ENCODE measurements at regions not wholly inside any gene's neighbourhood (a gene's known extent, or its start where the extent isn't known, plus 50 kb on each side); places are given as distances from the start of the nearest gene placed in this dataset.
A peak's percentile ranks its signal among the peaks of the same experiment; 100 is the strongest.
"Not testable (repeated sequence)": the region's sequence is repeated elsewhere in the genome, so short reads cannot be mapped to it uniquely, and the experiment has no call there.

GRCh38 chr5:13072936-13073335 is 871.6 kb downstream of the DNAH5 start:
- DNase-seq (ENCODE audit: low read depth, low spot score); in situ Hi-C loops (cut with HindIII; ENCODE audit: low pct_unique_long_range_greater_than_20kb, low sequenced_read_pairs): not testable (repeated sequence)

GRCh38 chr5:13063088-13063487 is 881.4 kb downstream of the DNAH5 start:
- DNase-seq (ENCODE audit: low read depth, low spot score), result no peak
- in situ Hi-C loops (cut with HindIII; ENCODE audit: low pct_unique_long_range_greater_than_20kb, low sequenced_read_pairs), result no loop called here

GRCh38 chr5:13045897-13046551 is 898.5 kb downstream of the DNAH5 start:
- no peak for DNase-seq (ENCODE audit: low read depth, low spot score)
- in situ Hi-C loops (cut with HindIII; ENCODE audit: low pct_unique_long_range_greater_than_20kb, low sequenced_read_pairs), result no loop called here

GRCh38 chr5:13034061-13034460 is 910.4 kb downstream of the DNAH5 start:
- no peak for DNase-seq (ENCODE audit: low read depth, low spot score)
- in situ Hi-C loops (cut with HindIII; ENCODE audit: low pct_unique_long_range_greater_than_20kb, low sequenced_read_pairs), result no loop called here

GRCh38 chr5:13029211-13029610 is 915.3 kb downstream of the DNAH5 start:
- in situ Hi-C loops (cut with HindIII; ENCODE audit: low pct_unique_long_range_greater_than_20kb, low sequenced_read_pairs), result no loop called here
- DNase-seq (ENCODE audit: low read depth, low spot score), result no peak

- no peak for DNase-seq (ENCODE audit: low read depth, low spot score)
Measured at GRCh38 chr5:13027874-13028273, 916.6 kb downstream of the DNAH5 start.

GRCh38 chr5:13019729-13020128 is 924.8 kb downstream of the DNAH5 start:
- DNase-seq (ENCODE audit: low read depth, low spot score), result no peak
- in situ Hi-C loops (cut with HindIII; ENCODE audit: low pct_unique_long_range_greater_than_20kb, low sequenced_read_pairs), result no loop called here

More at GRCh38 chr5:13027874-13028273, 916.6 kb downstream of the DNAH5 start:
- in situ Hi-C loops (cut with HindIII; ENCODE audit: low pct_unique_long_range_greater_than_20kb, low sequenced_read_pairs), result no loop called here

GRCh38 chr5:13003457-13003856 is 941.0 kb downstream of the DNAH5 start:
- DNase-seq (ENCODE audit: low read depth, low spot score), result no peak
- in situ Hi-C loops (cut with HindIII; ENCODE audit: low pct_unique_long_range_greater_than_20kb, low sequenced_read_pairs), result no loop called here

- in situ Hi-C loops (cut with HindIII; ENCODE audit: low pct_unique_long_range_greater_than_20kb, low sequenced_read_pairs), result no loop called here
- DNase-seq (ENCODE audit: low read depth, low spot score), result no peak
Measured at GRCh38 chr5:12999667-13000066, 944.8 kb downstream of the DNAH5 start.

GRCh38 chr5:12985142-12985541 is 959.3 kb downstream of the DNAH5 start:
- DNase-seq (ENCODE audit: low read depth, low spot score), result no peak
- in situ Hi-C loops (cut with HindIII; ENCODE audit: low pct_unique_long_range_greater_than_20kb, low sequenced_read_pairs), result no loop called here

- DNase-seq (ENCODE audit: low read depth, low spot score), result no peak
- in situ Hi-C loops (cut with HindIII; ENCODE audit: low pct_unique_long_range_greater_than_20kb, low sequenced_read_pairs), result no loop called here
Measured at GRCh38 chr5:12974856-12975255, 969.6 kb downstream of the DNAH5 start.

- DNase-seq (ENCODE audit: low read depth, low spot score), result no peak
- in situ Hi-C loops (cut with HindIII; ENCODE audit: low pct_unique_long_range_greater_than_20kb, low sequenced_read_pairs), result no loop called here
Measured at GRCh38 chr5:12965804-12966203, 978.7 kb downstream of the DNAH5 start.

GRCh38 chr5:12959713-12960112 is 984.8 kb downstream of the DNAH5 start:
- no peak for DNase-seq (ENCODE audit: low read depth, low spot score)
- in situ Hi-C loops (cut with HindIII; ENCODE audit: low pct_unique_long_range_greater_than_20kb, low sequenced_read_pairs), result no loop called here

GRCh38 chr5:12952409-12952808 is 992.1 kb downstream of the DNAH5 start:
- in situ Hi-C loops (cut with HindIII; ENCODE audit: low pct_unique_long_range_greater_than_20kb, low sequenced_read_pairs), result no loop called here
- no peak for DNase-seq (ENCODE audit: low read depth, low spot score)

- no peak for DNase-seq (ENCODE audit: low read depth, low spot score)
- in situ Hi-C loops (cut with HindIII; ENCODE audit: low pct_unique_long_range_greater_than_20kb, low sequenced_read_pairs), result no loop called here
Measured at GRCh38 chr5:12951846-12952245, 992.6 kb downstream of the DNAH5 start.

- no peak for DNase-seq (ENCODE audit: low read depth, low spot score)
- in situ Hi-C loops (cut with HindIII; ENCODE audit: low pct_unique_long_range_greater_than_20kb, low sequenced_read_pairs), result no loop called here
Measured at GRCh38 chr5:12947379-12947778, 997.1 kb downstream of the DNAH5 start.

- DNase-seq (ENCODE audit: low read depth, low spot score), result peak; percentile 56
- in situ Hi-C loops (cut with HindIII; ENCODE audit: low pct_unique_long_range_greater_than_20kb, low sequenced_read_pairs), result not testable (repeated sequence)
Measured at GRCh38 chr5:12945477-12945876, 999.0 kb downstream of the DNAH5 start.

GRCh38 chr5:12936221-12936620 is 1008.3 kb downstream of the DNAH5 start:
- in situ Hi-C loops (cut with HindIII; ENCODE audit: low pct_unique_long_range_greater_than_20kb, low sequenced_read_pairs), result no loop called here
- DNase-seq (ENCODE audit: low read depth, low spot score), result no peak

GRCh38 chr5:12934722-12935121 is 1009.8 kb downstream of the DNAH5 start:
- in situ Hi-C loops (cut with HindIII; ENCODE audit: low pct_unique_long_range_greater_than_20kb, low sequenced_read_pairs), result no loop called here

GRCh38 chr5:12920527-12920926 is 1016.3 kb upstream of the CTNND2 start:
- in situ Hi-C loops (cut with HindIII; ENCODE audit: low pct_unique_long_range_greater_than_20kb, low sequenced_read_pairs), result no loop called here
- no peak for DNase-seq (ENCODE audit: low read depth, low spot score)

More at GRCh38 chr5:12934722-12935121, 1009.8 kb downstream of the DNAH5 start:
- no peak for DNase-seq (ENCODE audit: low read depth, low spot score)

All from SK-MEL-5 (cell line).